Lung (tissue), 11 donors: ENCODE measurements at regions not wholly inside any gene's neighbourhood (a gene's known extent, or its start where the extent isn't known, plus 50 kb on each side); places are given as distances from the start of the nearest gene placed in this dataset.
"Not testable (repeated sequence)": the region's sequence is repeated elsewhere in the genome, so short reads cannot be mapped to it uniquely, and the experiment has no call there.

Source experiments
- ATAC-seq: fragments of 200-7000 bp; cut with Tn5 transposase; one replicate; pipeline ENCODE4 v1.9.1; 2020; ENCODE audit warnings: moderate number of reproducible peaks; ENCODE audit not compliant: insufficient read depth, low FRiP score
- DNase-seq, 3 donors: peaks; one replicate each; pipeline ENCODE4 v3.0.0-alpha.2; 2013 to 2017
- H3K27ac ChIP-seq, 2 donors: one replicate each; pipeline ENCODE4 v1.5.1; 2013; ENCODE audit warnings: mild to moderate bottlenecking in 2 of 2, moderate library complexity in 2 of 2, control low read depth in 1 of 2, inconsistent platforms in 1 of 2, low read depth in 1 of 2, low read length in 1 of 2
- H3K27me3 ChIP-seq, 3 donors: one replicate each; pipeline ENCODE4 v1.5.1; 2013; ENCODE audit warnings: low read length in 2 of 3; ENCODE audit not compliant: control insufficient read depth in 3 of 3, insufficient read depth in 3 of 3
- H3K36me3 ChIP-seq, 4 donors: one replicate each; pipeline ENCODE4 v1.5.1; 2013; ENCODE audit warnings: low read length in 4 of 4, mild to moderate bottlenecking in 1 of 4, moderate library complexity in 1 of 4; ENCODE audit not compliant: control insufficient read depth in 4 of 4, insufficient read depth in 4 of 4
- H3K4me1 ChIP-seq, 5 donors: one replicate each; pipeline ENCODE4 v1.5.1; 2013; ENCODE audit warnings: low read length in 5 of 5, mild to moderate bottlenecking in 2 of 5, moderate library complexity in 1 of 5; ENCODE audit not compliant: control insufficient read depth in 5 of 5, insufficient read depth in 5 of 5
- H3K4me3 ChIP-seq: one replicate; pipeline ENCODE4 v1.5.1; 2013; ENCODE audit warnings: mild to moderate bottlenecking, control low read depth, moderate library complexity
- H3K9ac ChIP-seq, 2 donors: one replicate each; pipeline ENCODE4 v1.5.1; 2013; ENCODE audit warnings: low read length in 2 of 2, control low read depth in 1 of 2; ENCODE audit not compliant: insufficient read depth in 1 of 2
- H3K9me3 ChIP-seq, 4 donors: one replicate each; pipeline ENCODE4 v1.5.1; 2013; ENCODE audit warnings: low read length in 3 of 4, mild to moderate bottlenecking in 1 of 4, moderate library complexity in 1 of 4; ENCODE audit not compliant: control insufficient read depth in 4 of 4, insufficient read depth in 3 of 4
- WGBS, 2 donors: extraction: QIAGEN DNeasy Blood & Tissue Kit; methylation state at CpG; one replicate each; pipeline ENCODE4 v1.1.7; 2013; 5-methylcytosine and 5-hydroxymethylcytosine counted together
- TF ChIP-seq, protein P1 (sequence below): IDR thresholded peaks from 2 replicates; pipeline ENCODE4 v1.5.1; 2012; ENCODE audit warnings: mild to moderate bottlenecking; ENCODE audit errors: control extremely low read depth, extremely low read depth
- donor health status: control.
- donor health status: control.
- donor health status: Bipolar disorder and iron deficiency.
- donor health status: healthy.
- donor health status: DM: yes; HTN: yes; CAD: no.

DNA sequence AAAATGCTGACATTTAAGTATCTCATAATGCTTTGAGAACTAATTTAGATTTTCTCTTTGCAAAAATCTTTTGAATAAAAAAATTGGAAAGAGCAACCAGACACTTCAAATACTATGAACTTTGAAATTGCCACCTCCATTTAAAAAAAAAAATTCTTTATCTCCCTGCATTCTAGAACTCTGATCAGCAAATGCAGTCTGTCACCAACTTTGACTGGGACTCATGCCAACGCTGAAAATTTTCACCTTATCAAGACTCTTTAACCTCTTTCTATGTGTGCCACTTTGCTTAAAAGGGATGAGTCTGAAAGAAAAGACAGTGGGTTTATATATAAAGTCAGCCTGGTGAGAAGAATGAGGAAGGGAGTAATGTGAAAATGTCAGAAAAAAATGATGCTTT is 191.2 kb upstream of the ARPP21 start:
- ATAC-seq (no peak), DNase-seq (no peak)
- Histone ChIP-seq H3K9me3 (no peaks in the 10 kb centered on the region), H3K36me3 (no peaks in the 10 kb centered on the region), H3K27ac (no peak overlapping the region), H3K4me1 (no peaks in the 10 kb centered on the region), H3K9ac (peak overlapping the region in 1 of 2 donors; percentile 6), H3K27me3 (no peaks in the 10 kb centered on the region), H3K4me3 (no peak overlapping the region)
- TF ChIP-seq, protein P1, sequence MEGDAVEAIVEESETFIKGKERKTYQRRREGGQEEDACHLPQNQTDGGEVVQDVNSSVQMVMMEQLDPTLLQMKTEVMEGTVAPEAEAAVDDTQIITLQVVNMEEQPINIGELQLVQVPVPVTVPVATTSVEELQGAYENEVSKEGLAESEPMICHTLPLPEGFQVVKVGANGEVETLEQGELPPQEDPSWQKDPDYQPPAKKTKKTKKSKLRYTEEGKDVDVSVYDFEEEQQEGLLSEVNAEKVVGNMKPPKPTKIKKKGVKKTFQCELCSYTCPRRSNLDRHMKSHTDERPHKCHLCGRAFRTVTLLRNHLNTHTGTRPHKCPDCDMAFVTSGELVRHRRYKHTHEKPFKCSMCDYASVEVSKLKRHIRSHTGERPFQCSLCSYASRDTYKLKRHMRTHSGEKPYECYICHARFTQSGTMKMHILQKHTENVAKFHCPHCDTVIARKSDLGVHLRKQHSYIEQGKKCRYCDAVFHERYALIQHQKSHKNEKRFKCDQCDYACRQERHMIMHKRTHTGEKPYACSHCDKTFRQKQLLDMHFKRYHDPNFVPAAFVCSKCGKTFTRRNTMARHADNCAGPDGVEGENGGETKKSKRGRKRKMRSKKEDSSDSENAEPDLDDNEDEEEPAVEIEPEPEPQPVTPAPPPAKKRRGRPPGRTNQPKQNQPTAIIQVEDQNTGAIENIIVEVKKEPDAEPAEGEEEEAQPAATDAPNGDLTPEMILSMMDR: no peak
- 33 to 62% methylated on average over 1 of the region's 1 CpG for WGBS, 2 donors

DNA sequence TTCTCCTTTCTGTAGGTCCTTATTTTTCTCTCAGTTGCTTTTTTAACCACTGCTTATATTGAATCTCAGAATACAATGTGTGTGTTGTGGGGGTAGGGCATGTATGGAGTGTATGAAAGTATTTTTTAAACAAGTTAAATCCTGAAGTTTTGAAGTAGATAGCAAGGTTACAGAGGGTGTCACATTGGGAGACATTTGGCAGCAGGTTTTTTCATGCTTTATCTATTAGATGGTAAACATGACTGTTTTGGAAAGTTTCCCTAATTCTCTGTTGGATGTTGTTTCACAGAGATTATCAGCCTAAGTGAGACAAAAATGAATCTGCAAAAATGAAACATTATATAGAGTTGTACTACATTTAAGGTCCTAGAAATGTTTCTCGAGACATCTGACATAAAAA is 190.6 kb upstream of the ARPP21 start:
- TF ChIP-seq, protein P1: no peak
- Histone ChIP-seq H3K27ac (no peak overlapping the region), H3K27me3 (no peaks in the 10 kb centered on the region), H3K36me3 (no peaks in the 10 kb centered on the region), H3K4me3 (no peak overlapping the region), H3K4me1 (no peaks in the 10 kb centered on the region), H3K9me3 (no peaks in the 10 kb centered on the region), H3K9ac (no peak overlapping the region)
- ATAC-seq: no peak
- DNase-seq: no peak
- WGBS, 2 donors: 70 to 85% methylated on average over 1 of the region's 1 CpG

DNA sequence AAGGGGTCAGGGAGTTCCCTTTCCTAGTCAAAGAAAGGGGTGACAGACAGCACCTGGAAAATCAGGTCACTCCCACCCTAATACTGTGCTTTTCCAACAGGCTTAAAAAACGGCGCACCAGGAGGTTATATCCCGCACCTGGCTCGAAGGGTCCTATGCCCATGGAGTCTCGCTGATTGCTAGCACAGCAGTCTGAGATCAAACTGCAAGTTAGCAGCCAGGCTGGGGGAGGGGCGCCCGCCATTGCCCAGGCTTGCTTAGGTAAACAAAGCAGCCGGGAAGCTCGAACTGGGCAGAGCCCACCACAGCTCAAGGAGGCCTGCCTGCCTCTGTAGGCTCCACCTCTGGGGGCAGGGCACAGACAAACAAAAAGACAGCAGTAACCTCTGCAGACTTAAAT is 184.5 kb upstream of the ARPP21 start:
- not testable (repeated sequence) for DNase-seq, H3K4me1 ChIP-seq, H3K4me3 ChIP-seq, H3K9me3 ChIP-seq, H3K36me3 ChIP-seq, H3K27me3 ChIP-seq, H3K9ac ChIP-seq, H3K27ac ChIP-seq, ATAC-seq
- WGBS, 2 donors: 92 to 95% methylated on average over 7 to 9 of the region's 9 CpGs

DNA sequence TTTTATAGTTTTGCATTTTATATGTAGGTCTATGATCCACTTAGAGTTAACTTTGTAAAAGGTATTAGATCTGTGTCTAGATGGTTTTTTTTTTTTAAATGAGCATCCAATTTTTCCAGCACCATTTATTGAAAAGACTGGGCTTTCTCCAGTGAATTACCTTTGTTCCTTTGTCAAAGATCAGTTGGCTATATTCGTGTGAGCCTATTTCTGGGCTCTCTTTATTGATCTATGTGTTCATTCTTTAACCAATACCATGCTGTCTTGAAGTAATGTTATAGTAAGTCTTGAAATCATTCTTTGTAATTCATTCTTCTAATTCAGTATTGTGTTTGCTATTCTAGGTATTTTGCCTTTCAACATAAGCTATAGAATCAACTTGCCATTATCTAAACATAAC is 165.4 kb upstream of the ARPP21 start:
- no peak overlapping the region for H3K9ac ChIP-seq
- DNase-seq (no peak), ATAC-seq (no peak)
- TF ChIP-seq, protein P1: no peak
- WGBS, 2 donors: 28 to 44% methylated on average over 1 of the region's 1 CpG
- H3K4me1 ChIP-seq: no peaks in the 10 kb centered on the region
- H3K27me3 ChIP-seq: no peaks in the 10 kb centered on the region
- H3K4me3 ChIP-seq: no peak overlapping the region
- no peak overlapping the region for H3K27ac ChIP-seq
- H3K36me3 ChIP-seq: no peaks in the 10 kb centered on the region
- H3K9me3 ChIP-seq: peaks cover 0 to 2% (median 0%) of the 10 kb centered on the region in 4 donors

DNA sequence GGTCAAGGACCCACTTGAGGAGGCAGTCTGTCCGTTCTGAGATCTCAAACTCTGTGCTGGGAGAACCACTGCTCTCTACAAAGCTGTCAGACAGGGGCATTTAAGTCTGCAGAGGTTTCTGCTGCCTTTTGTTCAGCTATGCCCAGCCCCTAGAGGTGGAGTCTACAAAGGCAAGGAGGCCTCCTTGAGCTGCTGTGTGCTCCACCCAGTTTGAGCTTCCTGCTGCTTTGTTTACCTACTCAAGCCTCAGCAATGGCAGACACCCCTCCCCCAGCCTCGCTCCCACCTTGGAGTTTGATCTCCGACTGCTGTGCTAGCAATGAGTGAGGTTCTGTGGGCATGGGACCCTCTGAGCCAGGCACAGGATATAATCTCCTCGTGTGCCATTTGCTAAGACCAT is 156.8 kb upstream of the ARPP21 start:
- WGBS, 2 donors: 73 to 74% methylated on average over 4 of the region's 4 CpGs
- peak in 1 of 3 donors; percentile 1 for DNase-seq
- H3K4me1 ChIP-seq, H3K36me3 ChIP-seq, H3K9ac ChIP-seq, H3K27ac ChIP-seq, H3K9me3 ChIP-seq, ATAC-seq, H3K27me3 ChIP-seq, H3K4me3 ChIP-seq: not testable (repeated sequence)
